ENCODE measurements at regions not wholly inside any gene's neighbourhood (a gene's known extent, or its start where the extent isn't known, plus 50 kb on each side); places are given as distances from the start of the nearest gene placed in this dataset.
"Not testable (repeated sequence)": the region's sequence is repeated elsewhere in the genome, so short reads cannot be mapped to it uniquely, and the experiment has no call there.

DNA sequence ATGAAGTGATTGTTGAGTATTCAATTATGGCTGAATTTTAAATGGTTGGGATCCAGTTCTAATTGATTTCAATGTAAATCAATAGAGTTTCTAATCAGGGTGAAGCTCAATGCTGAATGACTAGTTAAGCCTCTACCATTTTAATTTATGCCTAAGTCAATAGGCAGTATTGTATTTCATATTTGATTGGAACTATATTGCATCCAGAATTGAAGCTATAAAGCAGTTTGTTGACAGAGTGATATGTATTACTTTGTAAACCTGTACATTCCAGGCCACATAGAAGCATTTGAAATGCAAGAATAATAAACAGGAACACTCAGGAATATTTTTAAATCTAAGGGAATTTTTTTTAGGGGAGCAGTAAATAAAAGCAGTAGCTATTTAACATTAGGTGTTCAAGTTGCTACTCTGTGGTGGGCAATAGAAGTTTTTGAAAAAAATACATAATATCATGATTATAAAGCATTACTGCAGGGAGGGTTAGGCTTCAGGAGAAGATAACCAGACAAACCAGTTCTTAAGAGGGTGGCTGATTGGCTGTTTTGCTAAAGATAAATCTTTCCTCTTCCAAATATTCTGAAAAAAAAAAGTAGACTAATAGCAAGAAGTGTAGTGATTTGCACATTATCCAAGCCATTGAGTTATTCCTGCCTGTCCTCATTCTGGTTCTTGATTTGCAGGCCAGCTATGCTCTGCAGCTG, 492.0 kb upstream of the MEF2C start:
- peak; percentile 79 for DNase-seq

DNA sequence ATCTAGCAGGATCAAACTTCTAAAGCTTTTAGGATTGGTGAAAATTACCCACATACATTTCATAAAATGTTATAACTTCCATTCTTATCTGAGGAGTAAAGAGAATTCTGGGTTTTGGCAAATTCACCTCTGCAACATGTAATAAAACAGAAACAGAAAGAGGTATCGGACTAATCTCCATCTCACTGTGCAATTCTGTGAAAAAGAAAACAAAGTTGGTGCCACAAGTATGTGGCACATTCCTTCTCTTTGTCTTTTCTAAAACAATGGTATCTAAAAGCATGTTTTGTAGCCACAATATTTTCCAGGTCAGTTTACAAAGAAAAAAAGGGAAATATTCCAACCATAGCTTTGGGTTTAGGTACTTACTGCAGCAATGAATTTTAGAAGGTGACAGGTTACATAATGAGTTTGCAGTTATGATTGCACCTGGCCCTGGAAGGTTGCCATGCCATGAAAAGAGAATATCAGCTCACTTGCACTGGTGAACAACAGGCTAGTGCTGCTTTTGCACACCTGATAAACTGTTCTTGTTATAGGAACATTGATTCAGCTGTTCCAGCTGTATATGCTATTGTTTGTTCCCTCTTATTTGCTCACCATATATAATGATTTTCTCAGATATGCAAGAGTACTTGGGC, 491.3 kb upstream of the MEF2C start:
- peak; percentile 79 for DNase-seq

DNA sequence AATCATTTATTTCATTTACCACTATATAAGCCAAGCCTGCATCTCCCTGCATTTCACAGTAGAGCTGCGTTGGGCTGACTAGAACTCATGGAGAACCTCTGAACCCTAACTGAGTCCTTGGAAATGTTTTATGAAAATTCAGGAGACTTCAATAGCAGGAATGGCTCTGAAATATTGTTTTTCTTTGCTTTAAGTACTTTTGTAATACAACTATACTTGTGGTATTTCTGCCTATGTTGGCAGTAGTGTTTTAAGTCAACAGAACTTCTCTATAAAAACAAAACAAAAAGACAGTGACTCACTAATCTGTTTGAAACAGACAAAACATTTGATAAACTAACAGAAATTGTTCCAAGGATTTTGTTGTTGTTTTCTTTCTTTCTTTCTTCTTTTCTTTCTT, 489.2 kb upstream of the MEF2C start:
- peak; percentile 22 for DNase-seq

DNA sequence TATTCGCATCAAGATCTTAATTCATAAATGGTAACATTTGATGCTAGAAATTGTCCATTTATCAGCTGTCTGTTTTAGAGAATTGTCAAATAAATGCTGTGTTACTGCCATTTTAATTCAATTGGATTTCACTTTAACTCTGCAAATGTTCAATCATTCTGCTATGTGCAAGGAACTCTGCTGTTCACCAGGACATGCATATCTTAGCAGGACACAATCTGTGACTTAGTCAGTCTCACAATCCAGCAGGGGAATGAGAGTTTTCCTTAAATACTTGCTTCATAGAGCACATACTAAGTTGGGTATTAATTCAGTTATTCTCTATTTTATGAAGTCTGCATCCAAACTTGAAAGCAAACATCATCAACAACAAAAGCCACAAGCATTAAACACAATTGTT, 488.7 kb upstream of the MEF2C start:
- DNase-seq, result no peak

DNA sequence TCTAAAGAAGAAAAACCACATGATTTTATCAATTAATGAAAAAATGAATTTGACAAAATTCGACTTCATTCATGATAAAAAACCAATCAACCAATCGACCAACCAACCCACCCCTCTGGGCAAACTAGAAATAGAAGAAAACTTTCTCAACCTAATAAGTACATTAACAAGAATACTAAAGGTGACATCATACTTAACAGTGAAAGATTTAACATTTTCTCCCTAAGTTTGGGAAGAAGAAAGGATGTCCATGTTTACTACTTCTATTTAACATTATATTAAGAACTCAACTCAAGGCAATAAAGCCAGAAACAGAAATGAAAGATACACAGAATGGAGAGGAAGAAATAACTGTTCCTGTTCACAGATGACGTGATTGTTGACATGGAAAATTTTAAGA, 476.1 kb upstream of the MEF2C start:
- DNase-seq, result no peak

DNA sequence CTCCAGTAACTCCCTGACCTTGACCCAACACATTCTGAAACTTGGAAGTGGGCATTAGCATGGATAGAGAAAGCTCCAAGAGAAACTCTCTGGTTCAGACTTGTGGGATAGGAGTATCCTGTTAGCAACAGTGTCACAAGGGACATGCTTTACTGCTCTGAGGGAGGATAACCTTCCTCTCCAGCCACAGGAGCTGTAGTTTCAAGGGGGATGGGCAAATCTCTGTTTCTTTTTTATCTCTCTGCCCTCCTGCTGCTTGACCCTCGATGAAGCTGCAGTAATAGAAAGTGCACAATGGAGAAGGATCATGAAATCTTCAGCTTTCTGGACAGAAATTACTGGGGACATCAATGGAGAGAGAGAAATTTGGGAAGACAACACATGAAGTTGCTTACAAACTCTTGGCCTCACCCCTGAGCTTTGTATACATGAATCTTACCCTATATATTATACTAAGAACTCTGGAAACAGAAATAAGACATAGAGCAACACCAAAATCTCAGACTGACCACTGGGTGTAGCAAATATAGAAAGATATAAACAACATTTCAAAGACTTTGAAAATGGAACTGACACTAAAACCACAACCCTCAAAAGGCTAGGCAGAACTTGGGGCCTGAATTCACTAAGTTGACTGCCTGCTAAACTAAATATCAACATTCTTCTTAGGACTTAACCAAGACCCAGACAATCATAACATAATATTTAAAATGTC, 471.0 kb upstream of the MEF2C start:
- DNase-seq, result no peak

DNA sequence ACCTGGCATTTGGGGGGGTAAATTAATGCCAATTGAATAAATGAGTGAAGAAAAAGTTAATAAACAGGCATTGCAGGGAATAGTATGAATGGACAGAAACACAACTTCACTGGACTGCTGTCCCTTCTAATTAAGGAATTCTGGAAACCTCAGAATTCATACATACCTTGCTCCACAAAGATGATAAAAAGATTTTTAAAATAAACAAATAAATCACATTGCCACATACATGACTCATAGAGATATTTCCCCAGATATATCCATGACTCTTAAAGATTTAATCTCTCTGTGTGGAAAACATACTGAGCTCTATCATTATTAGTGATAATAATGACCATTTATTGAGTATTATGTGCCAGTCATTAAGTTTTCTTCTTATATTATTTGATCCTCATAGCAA, 469.0 kb upstream of the MEF2C start:
- no peak for DNase-seq

DNA sequence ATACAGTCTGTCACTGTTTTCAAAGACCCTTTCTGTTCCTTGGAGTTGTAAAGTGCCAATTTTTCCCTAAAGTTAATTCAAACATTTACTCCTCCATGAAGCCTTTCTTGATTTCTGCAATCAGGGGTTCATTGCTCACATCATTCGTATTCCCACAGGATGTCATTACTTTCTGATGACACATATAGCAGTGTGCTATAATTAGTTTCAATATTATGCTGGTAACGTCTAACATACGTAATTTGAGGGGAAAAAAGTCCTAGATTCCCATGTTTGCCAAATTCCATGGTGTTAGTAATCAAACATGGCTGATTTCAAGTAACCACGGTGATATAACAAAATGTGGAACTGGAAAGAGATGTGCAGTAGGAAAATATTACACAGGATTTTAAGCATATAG, 468.2 kb upstream of the MEF2C start:
- DNase-seq, result peak; percentile 3

DNA sequence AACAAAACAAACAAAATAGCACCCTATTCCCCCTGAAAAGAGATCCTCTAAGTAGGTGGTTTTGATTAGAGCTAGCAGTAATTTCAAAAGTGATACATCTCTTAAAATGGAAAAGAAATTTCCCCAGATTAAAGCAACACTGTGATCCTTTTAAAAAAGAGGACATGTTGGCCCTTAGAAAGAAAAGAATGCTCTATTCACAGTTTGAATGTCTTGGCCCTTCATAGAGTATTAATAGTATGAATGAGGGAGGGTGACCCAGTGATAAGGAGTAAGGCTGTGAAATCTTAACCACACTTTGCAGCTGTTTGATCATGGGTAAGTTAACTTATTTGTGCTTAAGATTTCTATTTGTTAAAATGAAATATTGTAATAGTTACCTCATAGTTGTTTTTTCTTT, 467.7 kb upstream of the MEF2C start:
- DNase-seq, result no peak

DNA sequence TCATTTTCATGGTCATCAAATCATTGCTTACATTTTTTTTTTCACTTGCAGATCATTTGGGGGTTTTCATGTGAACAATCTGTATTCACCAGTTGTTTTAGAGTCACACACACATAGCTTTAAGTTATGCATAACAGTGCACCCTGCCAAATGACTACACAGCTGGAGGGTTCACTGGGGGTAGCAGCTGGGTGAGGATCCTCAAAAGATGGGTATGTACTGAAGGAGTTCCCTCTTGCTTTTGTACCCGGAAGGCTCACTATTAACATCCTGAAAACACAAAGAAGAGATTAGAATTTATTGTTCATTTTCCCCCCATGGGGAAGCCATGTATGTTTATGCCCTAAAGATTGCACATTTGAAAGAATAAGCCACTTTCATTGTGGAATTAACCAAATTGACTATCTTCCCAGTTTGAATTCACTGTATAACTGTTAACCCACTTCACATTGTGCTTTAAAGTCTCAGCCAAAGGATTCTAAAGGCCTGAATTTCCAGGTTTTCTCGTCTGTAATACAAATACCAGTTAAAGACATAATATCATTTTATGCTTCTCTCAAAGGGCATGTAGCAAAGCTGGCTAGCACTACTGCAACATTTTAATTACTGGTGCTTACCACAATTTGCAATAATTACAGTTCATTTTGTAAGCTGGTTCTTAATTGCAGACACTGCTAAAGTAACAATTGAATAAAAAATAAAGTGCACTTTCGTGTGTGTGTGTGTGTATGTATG, 466.4 kb upstream of the MEF2C start:
- no peak for DNase-seq

DNA sequence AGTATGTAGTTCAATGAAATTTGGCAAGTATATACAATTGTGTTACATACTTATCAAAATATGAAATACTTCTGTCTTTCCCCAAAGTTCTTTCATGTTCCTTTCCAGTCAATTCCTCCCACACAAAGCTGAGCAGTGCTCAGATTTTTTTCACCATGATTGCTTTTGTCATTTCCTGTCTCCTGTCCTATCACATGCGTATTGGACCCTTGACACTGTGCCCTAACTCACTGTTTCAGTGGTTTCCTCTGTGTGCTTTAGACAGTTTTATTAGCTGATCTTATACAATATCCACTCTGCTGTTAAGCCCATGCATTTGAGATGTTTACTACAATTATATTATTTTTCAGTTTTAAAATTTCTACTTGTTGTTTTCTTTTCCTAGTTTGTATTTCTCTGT, 463.6 kb upstream of the MEF2C start:
- DNase-seq, result no peak

DNA sequence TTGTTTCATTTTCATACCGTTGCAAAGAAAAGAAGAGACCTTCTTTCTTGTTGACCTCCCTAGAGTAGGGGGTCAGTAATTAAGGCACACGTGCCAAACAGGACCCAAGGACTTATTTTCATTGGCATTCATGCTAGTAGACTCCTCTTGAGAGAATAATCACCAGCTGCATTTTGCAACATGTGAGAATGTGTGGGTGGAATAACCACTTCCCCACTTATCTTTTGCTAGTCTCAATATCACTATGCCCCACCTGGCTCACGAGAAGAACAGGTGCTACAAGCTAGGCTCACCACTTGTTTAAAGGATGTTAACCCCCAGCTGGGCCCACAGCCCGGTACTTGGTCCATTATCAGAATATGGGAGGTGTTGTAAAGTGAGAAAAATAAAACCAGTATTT, 460.7 kb upstream of the MEF2C start:
- peak; percentile 81 for DNase-seq

DNA sequence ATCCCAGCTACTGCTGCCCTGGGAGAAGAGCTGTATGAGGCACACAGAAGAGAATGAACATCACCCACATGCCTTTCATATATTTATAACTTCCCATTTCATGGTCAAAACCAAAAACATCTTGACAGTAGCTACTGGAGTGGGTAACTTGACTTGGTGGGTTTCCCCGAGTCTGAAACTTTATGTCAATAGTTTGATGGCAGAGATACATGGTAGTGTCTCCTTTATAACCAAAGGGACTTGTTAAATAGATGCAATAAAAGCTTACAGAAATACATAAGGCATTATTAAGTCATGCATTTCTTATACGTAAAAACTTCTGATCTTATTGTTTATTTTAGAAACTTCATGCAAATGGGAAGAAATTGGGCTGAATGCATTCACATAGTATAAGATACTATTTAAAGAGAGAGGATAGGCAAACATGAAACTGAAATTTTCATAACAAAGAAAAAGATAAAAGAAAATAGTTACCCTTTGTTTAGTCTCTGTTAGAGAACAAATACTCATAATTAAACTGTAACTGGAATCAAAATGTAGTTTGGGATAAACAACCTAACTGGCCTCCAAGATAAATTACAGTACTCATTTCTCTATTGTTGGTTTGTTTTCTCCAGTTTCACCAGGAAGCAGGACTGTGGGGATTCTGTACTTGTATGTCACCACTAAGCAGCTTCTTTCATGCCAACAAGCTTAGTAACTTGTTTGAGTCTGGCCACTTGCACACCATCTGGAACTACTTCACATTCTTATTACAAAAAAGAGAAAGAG, 459.3 kb upstream of the MEF2C start:
- peak; percentile 71 for DNase-seq

DNA sequence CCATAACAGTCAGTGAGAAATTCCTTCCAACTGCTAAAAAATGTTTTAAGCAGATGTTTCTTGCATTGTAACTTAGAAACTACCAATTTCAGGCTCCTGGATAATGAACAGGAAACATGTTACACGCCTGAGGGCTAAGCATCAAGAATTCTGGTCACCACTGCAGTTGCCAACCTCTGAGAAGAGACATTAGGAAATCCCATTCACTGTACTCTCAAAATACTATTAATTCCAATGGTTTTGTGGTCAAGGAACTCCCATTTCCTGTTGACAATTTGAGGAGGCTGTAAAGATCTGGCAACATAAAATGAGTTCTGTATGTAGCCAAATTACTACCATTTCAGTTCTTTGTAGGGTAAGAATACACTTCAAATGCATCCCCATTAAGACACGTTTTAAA, 456.0 kb upstream of the MEF2C start:
- DNase-seq, result no peak

DNA sequence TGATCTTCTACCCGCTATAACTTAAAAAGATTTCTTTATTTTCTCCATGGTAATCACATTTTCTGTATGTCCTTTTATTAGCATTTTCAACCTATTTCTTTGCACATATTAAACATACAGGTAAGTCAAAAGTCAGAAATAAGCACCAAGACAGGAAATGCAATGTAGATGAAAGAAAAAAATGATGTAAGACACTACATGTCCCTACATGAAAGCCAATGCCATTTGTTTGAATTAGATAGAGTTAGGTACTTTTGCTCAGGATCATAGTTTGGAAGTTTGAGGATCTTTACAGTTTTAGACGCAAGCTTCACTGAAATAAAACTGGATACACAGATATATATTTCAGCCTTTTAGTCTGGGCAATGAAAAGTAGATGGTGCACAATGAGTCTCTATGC, 453.1 kb upstream of the MEF2C start:
- no peak for DNase-seq

DNA sequence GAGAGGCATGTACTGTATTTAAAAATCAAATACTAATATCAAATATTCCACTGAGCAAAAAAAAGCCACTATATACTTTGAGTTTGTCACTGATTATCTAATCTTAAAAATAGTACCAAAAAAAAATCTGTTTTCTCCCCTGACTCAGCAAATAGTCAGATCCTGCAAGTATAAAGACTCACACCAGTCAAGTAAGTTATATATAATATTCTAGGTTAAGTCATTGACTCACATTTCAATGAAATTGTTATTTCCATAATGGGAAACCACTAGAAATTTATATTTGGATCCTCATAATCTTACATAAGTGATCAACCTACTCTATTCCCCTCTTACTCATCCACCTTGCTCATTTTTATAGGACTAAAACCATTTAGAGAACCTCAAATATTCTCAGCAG, 447.2 kb upstream of the MEF2C start:
- no peak for DNase-seq

DNA sequence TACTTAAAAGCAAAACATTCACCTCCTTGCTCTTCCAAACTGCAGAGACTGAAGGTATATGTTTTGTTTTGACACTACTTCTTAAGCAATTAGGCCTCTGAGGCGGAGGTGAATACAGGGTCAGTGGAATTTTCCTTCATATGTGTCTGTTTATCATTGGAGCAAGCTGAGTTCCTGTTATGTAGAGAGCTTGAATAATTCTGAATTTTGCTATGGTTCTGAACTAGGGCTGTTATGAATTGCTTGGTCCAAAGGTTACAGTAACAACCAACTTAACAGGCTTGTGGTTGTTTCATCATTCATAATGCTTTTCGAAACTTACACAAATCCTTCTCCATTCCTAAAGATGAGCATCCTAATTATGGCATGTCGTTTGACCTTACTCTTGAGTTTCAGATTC, 444.6 kb upstream of the MEF2C start:
- DNase-seq, result no peak

DNA sequence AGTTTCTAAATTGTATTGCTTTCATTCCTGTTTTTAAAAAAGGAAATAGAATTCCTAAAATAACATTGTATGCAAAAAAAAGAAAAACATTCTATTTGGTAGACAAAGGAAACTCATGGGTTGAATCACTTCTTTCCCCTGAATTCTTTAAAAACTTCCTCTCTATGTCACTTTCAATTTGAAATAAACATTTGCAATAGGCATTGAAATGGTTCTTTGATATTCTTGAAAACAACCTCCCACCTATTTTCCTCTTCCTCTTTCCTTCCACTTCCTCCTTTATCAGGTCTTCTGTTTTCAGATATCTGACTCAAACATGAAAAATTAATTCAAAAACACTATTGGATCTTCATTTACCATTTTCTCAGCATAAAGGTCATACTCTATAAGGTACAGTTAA, 442.0 kb upstream of the MEF2C start:
- DNase-seq, result no peak

DNA sequence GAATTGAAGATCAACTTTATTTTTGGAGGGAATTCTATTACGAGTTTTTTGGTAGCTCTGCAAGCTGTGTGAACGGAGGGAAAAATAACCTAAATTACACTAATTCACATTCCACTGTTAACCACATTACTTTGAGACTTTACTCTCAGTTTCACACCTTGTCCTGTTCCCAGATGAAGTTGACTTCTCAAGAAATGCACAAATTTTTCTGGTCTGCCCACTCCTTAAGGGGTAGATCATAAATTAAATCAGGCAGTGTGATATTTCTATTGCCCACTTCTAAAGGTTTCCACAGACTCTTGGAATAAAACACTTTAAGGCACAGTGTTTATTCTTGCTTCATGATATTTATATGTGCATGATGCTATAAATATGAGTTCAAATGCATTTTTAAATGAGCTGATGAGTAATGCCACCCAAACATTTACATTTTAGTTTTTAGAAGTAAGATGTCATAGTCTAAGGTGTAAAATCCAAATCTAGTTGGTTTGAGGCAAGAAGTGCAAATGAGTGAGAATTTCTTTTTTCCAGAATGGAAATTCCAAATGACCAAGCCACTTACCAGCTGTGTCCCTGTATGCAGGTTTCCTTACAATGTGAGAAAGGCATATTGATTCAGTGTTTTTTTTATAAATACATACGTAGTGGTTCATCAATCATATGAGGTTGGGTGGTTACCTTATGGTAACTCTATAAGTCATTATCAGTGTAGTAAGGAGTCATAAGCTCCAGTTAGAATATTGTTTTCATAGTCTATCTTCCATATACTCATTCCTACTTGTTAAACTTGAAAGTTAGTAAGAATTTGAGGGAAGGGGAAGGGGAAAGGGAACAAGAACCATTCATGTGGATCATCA, 437.7 kb upstream of the MEF2C start:
- no peak for DNase-seq

DNA sequence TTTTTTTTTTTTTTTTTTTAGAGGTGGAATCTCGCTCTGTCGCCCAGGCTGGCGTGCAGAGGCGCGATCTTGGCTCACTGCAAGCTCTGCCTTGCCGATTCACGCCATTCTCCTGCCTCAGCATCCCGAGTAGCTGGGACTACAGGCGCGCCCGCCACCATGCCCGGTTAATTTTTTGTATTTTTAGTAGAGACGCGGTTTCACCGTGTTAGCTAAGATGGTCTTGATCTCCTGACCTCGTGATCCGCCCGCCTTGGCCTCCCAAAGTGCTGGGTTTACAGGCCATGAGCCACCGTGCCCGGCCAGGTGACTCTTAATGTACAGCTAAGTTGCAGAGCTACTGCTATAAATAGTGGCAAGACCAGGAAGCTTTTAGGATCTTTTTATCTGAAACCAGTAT, 434.9 kb upstream of the MEF2C start:
- DNase-seq, result not testable (repeated sequence)

DNA sequence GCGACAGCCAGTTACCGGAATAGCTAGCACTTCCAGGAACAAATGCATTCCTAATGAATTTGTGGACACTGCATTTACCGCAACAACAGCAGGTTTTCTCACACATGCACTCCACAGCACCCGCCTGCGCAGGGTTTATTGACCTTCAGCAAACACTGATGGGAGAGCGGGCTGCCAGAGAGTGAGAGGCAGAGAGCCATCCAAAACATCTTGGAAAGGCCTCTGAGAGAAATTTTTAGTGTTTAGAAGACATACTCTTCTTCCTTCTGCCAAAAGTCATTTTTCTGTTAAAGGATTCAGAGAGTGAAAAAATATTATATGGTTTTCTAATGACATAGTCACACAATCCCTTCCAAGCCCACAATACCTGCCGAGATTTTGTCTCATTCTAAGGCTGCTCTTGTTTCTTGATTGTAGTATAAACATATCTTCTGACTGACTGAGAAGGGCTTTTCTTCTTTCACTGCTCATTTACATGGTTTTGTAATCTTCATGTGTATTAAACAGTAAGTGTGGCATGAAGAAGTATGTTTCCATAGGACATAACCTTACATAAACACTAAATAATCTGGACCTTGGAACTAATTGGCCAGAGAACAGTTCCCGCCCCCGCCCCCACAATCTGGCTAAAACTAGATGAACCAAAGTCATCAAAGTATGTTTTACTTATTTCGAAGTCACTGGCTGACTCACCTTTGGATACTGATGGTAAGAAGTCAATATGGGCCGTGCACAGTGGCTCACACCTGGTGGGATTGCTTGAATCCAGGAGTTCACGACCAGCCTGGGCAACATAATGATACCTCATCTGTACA, 432.5 kb upstream of the MEF2C start:
- peak; percentile 85 for DNase-seq
